GM23248 (cell line): ENCODE measurements at regions not wholly inside any gene's neighbourhood (a gene's known extent, or its start where the extent isn't known, plus 50 kb on each side); places are given as distances from the start of the nearest gene placed in this dataset.

ENCODE experiments used
- EZH2 ChIP-seq: fragments of 200-600 bp; sonication (generic); IDR thresholded peaks from 2 replicates; pipeline ENCODE4 v1.6.1; 2018; ENCODE audit warnings: antibody characterized with exemption, mild to moderate bottlenecking; ENCODE audit not compliant: insufficient read depth, poor library complexity, severe bottlenecking
- EZH2phosphoT487 ChIP-seq: fragments of 200-600 bp; sonication (generic); IDR thresholded peaks from 2 replicates; pipeline ENCODE4 v1.6.1; 2018; ENCODE audit warnings: antibody characterized with exemption, moderate library complexity, mild to moderate bottlenecking, low read depth; ENCODE audit not compliant: insufficient read depth

DNA sequence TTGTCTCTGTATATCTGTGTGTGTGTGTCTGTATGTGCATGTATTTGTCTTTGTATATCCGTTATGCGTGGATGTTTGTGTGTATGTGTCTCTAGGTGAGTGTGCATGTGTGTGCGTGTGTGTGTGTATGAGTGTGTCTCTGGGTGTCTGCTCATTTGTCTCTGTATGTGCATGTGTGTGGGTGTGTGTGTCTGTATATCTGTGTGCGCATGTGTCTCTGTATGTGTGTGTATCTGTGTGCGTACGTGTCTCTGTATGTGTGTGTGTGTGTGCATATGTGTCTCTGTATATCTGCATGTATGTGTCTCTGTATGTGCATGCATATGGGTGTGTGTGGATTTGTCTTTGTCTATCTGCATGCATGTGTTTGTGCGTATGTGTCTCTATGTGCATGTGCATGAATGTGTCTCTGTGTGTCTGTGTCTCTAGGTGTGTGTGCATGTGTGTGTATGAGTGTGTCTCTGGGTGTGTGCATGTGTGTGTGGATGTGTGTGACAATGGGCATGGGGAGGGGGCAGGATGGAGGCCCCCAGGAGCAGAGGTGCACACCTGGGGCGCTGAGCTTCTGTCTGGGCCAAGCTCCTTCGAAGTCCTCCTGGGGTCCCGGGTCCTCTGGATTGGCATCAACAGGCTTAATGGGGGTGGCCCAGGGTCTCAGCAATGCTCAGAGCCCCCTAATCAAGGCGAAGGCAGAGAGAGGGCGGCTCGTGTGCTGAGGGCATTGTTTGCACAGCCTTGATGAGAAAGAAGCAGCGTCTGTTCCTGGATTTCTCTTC is 373.4 kb upstream of the IRX4 start:
- TF ChIP-seq EZH2 (no peak), EZH2phosphoT487 (no peak)
